GM12878 (cell line): ENCODE measurements at regions not wholly inside any gene's neighbourhood (a gene's known extent, or its start where the extent isn't known, plus 50 kb on each side); places are given as distances from the start of the nearest gene placed in this dataset.

Experiments used
- ATAC-seq: fragments of 200-7000 bp; cut with Tn5 transposase; 3 replicates; pipeline ENCODE4 v1.9.1; 2020; ENCODE audit warnings: mild to moderate bottlenecking, moderate library complexity
- BruUV-seq: library from RNA; stranded (reverse); fragments of 400-500 nt; replicated peaks from 2 replicates; lab custom pipeline; 2021; lab: Mats Ljungman, UMichigan
- CTCF ChIA-PET: fragments of 300-600 bp; sonication (Branson Sonifier 250); formaldehyde crosslinking; extraction: SDS; loops from one replicate; lab custom pipeline; 2021; ENCODE audit warnings: inconsistent platforms; lab: Yijun Ruan, JAX
- POLR2A ChIA-PET: fragments of 350-600 bp; formaldehyde crosslinking; extraction: SDS; loops from one replicate; lab custom pipeline; 2021; ENCODE audit warnings: inconsistent platforms; lab: Charles Lee
- RAD21 ChIA-PET: fragments of 300-600 bp; sonication (Branson Sonifier 250); formaldehyde crosslinking; loops from one replicate; lab custom pipeline; 2023; ENCODE audit warnings: antibody characterized with exemption; ENCODE audit not compliant: unreplicated experiment; lab: Charles Lee
- SMC1A ChIA-PET: fragments of 300-600 bp; sonication (Branson Sonifier 250); formaldehyde crosslinking; loops from one replicate; lab custom pipeline; 2023; ENCODE audit not compliant: unreplicated experiment, uncharacterized antibody; lab: Charles Lee
- DNase-seq: peaks from one replicate; pipeline ENCODE4 v3.0.0-alpha.2; 2011; ENCODE audit warnings: low read depth, low spot score
- FAIRE-seq: peaks from 3 replicates; lab custom pipeline; 2011; peaks lifted over from hg19 to GRCh38; lab: Jason Lieb, UNC
- H2AFZ ChIP-seq: 2 replicates; pipeline ENCODE4 v1.6.0; 2011; ENCODE audit warnings: low read depth, low read length, control low read depth; ENCODE audit not compliant: control insufficient read depth
- H3K27ac ChIP-seq: 2 replicates; pipeline ENCODE4 v1.5.1; 2011; ENCODE audit warnings: control low read depth; ENCODE audit not compliant: control insufficient read depth, insufficient read depth
- H3K27me3 ChIP-seq, 2 experiments: replicated peaks in 1 of 2; 2 replicates each; pipeline versions ENCODE4 v1.6.0 to v1.6.1; 2011; ENCODE audit warnings: low read length in 1 of 2; ENCODE audit not compliant: control insufficient read depth in 2 of 2, insufficient read depth in 2 of 2
- H3K36me3 ChIP-seq, 2 experiments: 2 replicates each; pipeline ENCODE4 v1.5.1; 2011; ENCODE audit warnings: low read length in 1 of 2; ENCODE audit not compliant: control insufficient read depth in 2 of 2, insufficient read depth in 2 of 2
- H3K4me1 ChIP-seq: 2 replicates; pipeline ENCODE4 v1.6.1; 2011; ENCODE audit warnings: mild to moderate bottlenecking, low read length, moderate library complexity, mixed read lengths; ENCODE audit not compliant: control insufficient read depth, insufficient read depth
- H3K4me2 ChIP-seq: 2 replicates; pipeline ENCODE4 v1.6.0; 2011; ENCODE audit warnings: control low read depth; ENCODE audit not compliant: control insufficient read depth, insufficient read depth
- H3K4me3 ChIP-seq: fragments of 200-600 bp; sonication (generic); 2 replicates; pipeline ENCODE4 v1.5.1; 2016
- H3K79me2 ChIP-seq: 2 replicates; pipeline ENCODE4 v1.6.0; 2011; ENCODE audit warnings: low read length; ENCODE audit not compliant: control insufficient read depth, insufficient read depth
- H3K9ac ChIP-seq: 2 replicates; pipeline ENCODE4 v1.8.0; 2011; ENCODE audit warnings: low read length, control low read depth, mixed read lengths; ENCODE audit not compliant: control insufficient read depth, insufficient read depth
- H3K9me3 ChIP-seq: replicated peaks from 3 replicates; pipeline ENCODE4 v1.5.1; 2011; ENCODE audit warnings: mild to moderate bottlenecking, low read length; ENCODE audit not compliant: control insufficient read depth, insufficient read depth
- H4K20me1 ChIP-seq: 2 replicates; pipeline ENCODE4 v1.6.0; 2011; ENCODE audit not compliant: control insufficient read depth, insufficient read depth
- BCL11A ChIP-seq: IDR thresholded peaks from 2 replicates; pipeline ENCODE4 v1.6.1; 2011; ENCODE audit warnings: low read depth, low read length
- CBFB ChIP-seq: IDR thresholded peaks from 2 replicates; pipeline ENCODE4 v1.6.1; 2016; ENCODE audit warnings: antibody characterized with exemption, low read depth
- E4F1 ChIP-seq: fragments of 450-650 bp; IDR thresholded peaks from 2 replicates; pipeline ENCODE4 v1.6.1; 2018; ENCODE audit warnings: borderline replicate concordance, mild to moderate bottlenecking; ENCODE audit not compliant: partially characterized antibody
- EZH2 ChIP-seq: IDR thresholded peaks from 2 replicates; pipeline ENCODE4 v1.6.1; 2012; ENCODE audit warnings: low read depth, mild to moderate bottlenecking, control low read depth, inconsistent platforms, low read length, borderline replicate concordance; ENCODE audit not compliant: control insufficient read depth
- FOXK2 ChIP-seq: fragments of 450-650 bp; IDR thresholded peaks from 2 replicates; pipeline ENCODE4 v1.6.1; 2017; ENCODE audit warnings: mild to moderate bottlenecking, moderate library complexity
- JUND ChIP-seq: IDR thresholded peaks from 2 replicates; pipeline ENCODE4 v1.6.1; 2012; ENCODE audit warnings: low read depth, mild to moderate bottlenecking, low read length, improper control_type of control experiment, moderate library complexity
- KDM1A ChIP-seq: fragments of 200-600 bp; sonication (generic); IDR thresholded peaks from 2 replicates; pipeline ENCODE4 v1.6.1; 2016; ENCODE audit warnings: borderline replicate concordance
- LARP7 ChIP-seq: fragments of 450-650 bp; IDR thresholded peaks from 2 replicates; pipeline ENCODE4 v1.6.1; 2017; ENCODE audit warnings: mild to moderate bottlenecking
- MTA3 ChIP-seq: IDR thresholded peaks from 2 replicates; pipeline ENCODE4 v1.6.1; 2012; ENCODE audit warnings: low read length, inconsistent platforms, borderline replicate concordance
- NFIC ChIP-seq: IDR thresholded peaks from 2 replicates; pipeline ENCODE4 v1.6.1; 2012; ENCODE audit warnings: low read depth, mild to moderate bottlenecking, inconsistent platforms, low read length, moderate library complexity
- RBBP5 ChIP-seq: fragments of 200-600 bp; sonication (generic); conservative IDR thresholded peaks from 2 replicates; pipeline ENCODE4 v1.6.1; 2016
- RELA ChIP-seq: fragments of 450-650 bp; IDR thresholded peaks from 2 replicates; pipeline ENCODE4 v1.8.0; 2014; ENCODE audit warnings: borderline replicate concordance; ENCODE audit not compliant: partially characterized antibody
- SP1 ChIP-seq: IDR thresholded peaks from one replicate; pipeline ENCODE4 v1.6.1; 2011; ENCODE audit warnings: low read depth, low read length
- SUZ12 ChIP-seq: fragments of 200-600 bp; sonication (generic); IDR thresholded peaks from one replicate; pipeline ENCODE4 v1.6.1; 2018; ENCODE audit warnings: antibody characterized with exemption, mild to moderate bottlenecking; ENCODE audit not compliant: unreplicated experiment
- TCF3 ChIP-seq: IDR thresholded peaks from 2 replicates; pipeline ENCODE4 v1.6.1; 2012; ENCODE audit warnings: low read depth, mild to moderate bottlenecking, low read length, borderline replicate concordance; ENCODE audit not compliant: insufficient read depth
- ZBTB11 ChIP-seq: fragments of 450-650 bp; formaldehyde crosslinking; IDR thresholded peaks from 2 replicates; pipeline ENCODE4 v1.5.0; 2022; ENCODE audit warnings: mild to moderate bottlenecking, missing genetic modification characterization
- ZNF622 ChIP-seq: fragments of 450-650 bp; IDR thresholded peaks from 2 replicates; pipeline ENCODE4 v1.6.1; 2017; ENCODE audit warnings: mild to moderate bottlenecking, inconsistent platforms
- WGBS: methylation state at CpG from one replicate; pipeline ENCODE4 v1.1.6; 2016; ENCODE audit warnings: low lambda C conversion rate; ENCODE audit not compliant: insufficient replicate concordance, insufficient coverage; ENCODE audit errors: missing lambda C conversion rate; 5-methylcytosine and 5-hydroxymethylcytosine counted together
- in situ Hi-C: fragments of 300-500 bp; cut with MboI; formaldehyde crosslinking; loops from 9 replicates; pipeline ENCODE4 v1.14.3; 2018; ENCODE audit warnings: mixed read lengths
- intact Hi-C: fragments of 100-400 bp; cut with micrococcal nuclease; formaldehyde crosslinking; loops from one replicate; pipeline ENCODE4 v1.14.2; 2022; ENCODE audit not compliant: unreplicated experiment

- WGBS, result 8% methylated on average over 9 of the region's 9 CpGs
- Histone ChIP-seq H3K79me2 (no peaks in the 10 kb centered on the region), H3K4me1 (no peaks in the 10 kb centered on the region), H3K27ac (no peak overlapping the region), H3K27me3 (peaks cover 3 to 4% of the 10 kb centered on the region in 2 experiments; a peak in 3 of 4 replicates), H3K9me3 (no peaks in the 10 kb centered on the region), H4K20me1 (no peaks in the 10 kb centered on the region), H3K4me3 (no peak overlapping the region), H3K4me2 (no peak overlapping the region), H3K36me3 (no peaks in the 10 kb centered on the region), H3K9ac (no peak overlapping the region), H2AFZ (no peak overlapping the region)
- ChIA-PET POLR2A (no interaction called here), RAD21 (no interaction called here), SMC1A (no interaction called here), CTCF (no interaction called here)
- no peak for ATAC-seq
- in situ Hi-C loops, result no loop called here
- no peak for DNase-seq
- intact Hi-C loops, result no loop called here
- TF ChIP-seq SUZ12, result no peak
- TF ChIP-seq ZBTB11 (CRISPR knock-in tag), result no peak
- no peak for TF ChIP-seq MTA3
- TF ChIP-seq ZNF622, result no peak
- no peak for TF ChIP-seq NFIC
- TF ChIP-seq LARP7, result no peak
- no peak for TF ChIP-seq TCF3
- no peak for TF ChIP-seq BCL11A
- no peak for TF ChIP-seq CBFB
- TF ChIP-seq FOXK2, result no peak
- no peak for TF ChIP-seq JUND
- TF ChIP-seq KDM1A, result no peak
- no peak for TF ChIP-seq E4F1
- TF ChIP-seq RBBP5, result no peak
- TF ChIP-seq SP1, result no peak
- no peak for TF ChIP-seq EZH2
- TF ChIP-seq RELA, result no peak
- FAIRE-seq, result no peak
- BruUV-seq, result no TSS peak
Measured at GRCh38 chr6:2471472-2471871, 226.1 kb upstream of the GMDS start.
